RWPE2 (cell line): ENCODE measurements at regions not wholly inside any gene's neighbourhood (a gene's known extent, or its start where the extent isn't known, plus 50 kb on each side); places are given as distances from the start of the nearest gene placed in this dataset.
"Not testable (repeated sequence)": the region's sequence is repeated elsewhere in the genome, so short reads cannot be mapped to it uniquely, and the experiment has no call there.

Experiments
- ATAC-seq: fragments of 200-7000 bp; cut with Tn5 transposase; 3 replicates; pipeline ENCODE4 v1.9.1; 2021; ENCODE audit warnings: low read depth
- DNase-seq: peaks from one replicate; pipeline ENCODE4 v3.0.0-alpha.2; 2020; ENCODE audit warnings: low spot score
- H3K27ac ChIP-seq: fragments of 450-650 bp; 2 replicates; pipeline ENCODE4 v1.5.1; 2017; ENCODE audit warnings: mild to moderate bottlenecking; ENCODE audit not compliant: poor library complexity, severe bottlenecking
- H3K27me3 ChIP-seq: fragments of 250-450 bp; sonication (Bioruptor Pico); 2 replicates; pipeline ENCODE4 v1.5.1; 2021; ENCODE audit warnings: mild to moderate bottlenecking, moderate library complexity; ENCODE audit not compliant: insufficient read depth, poor library complexity, severe bottlenecking
- H3K36me3 ChIP-seq: fragments of 250-450 bp; sonication (Bioruptor Pico); 2 replicates; pipeline ENCODE4 v1.5.1; 2020; ENCODE audit warnings: low read depth, mild to moderate bottlenecking, moderate library complexity
- H3K4me1 ChIP-seq: fragments of 250-450 bp; sonication (Bioruptor Pico); 2 replicates; pipeline ENCODE4 v1.5.1; 2021; ENCODE audit warnings: mild to moderate bottlenecking, moderate library complexity; ENCODE audit not compliant: insufficient read depth, poor library complexity, severe bottlenecking
- H3K4me3 ChIP-seq: fragments of 250-450 bp; sonication (Bioruptor Pico); 2 replicates; pipeline ENCODE4 v1.5.1; 2021; ENCODE audit warnings: mild to moderate bottlenecking, moderate library complexity; ENCODE audit not compliant: severe bottlenecking
- H3K9me3 ChIP-seq: fragments of 250-450 bp; sonication (Bioruptor Pico); 2 replicates; pipeline ENCODE4 v1.5.1; 2021; ENCODE audit warnings: mild to moderate bottlenecking, moderate library complexity; ENCODE audit not compliant: severe bottlenecking
- CTCF ChIP-seq: fragments of 450-650 bp; IDR thresholded peaks from one replicate; pipeline ENCODE4 v1.5.1; 2017; ENCODE audit warnings: mild to moderate bottlenecking, moderate library complexity; ENCODE audit not compliant: poor library complexity, severe bottlenecking

GRCh38 chr4:91997045-91997444 is 306.7 kb upstream of the GRID2 start:
- no peak for DNase-seq
- no peak for TF ChIP-seq CTCF
- no peaks in the 10 kb centered on the region for H3K9me3 ChIP-seq
- no peak for ATAC-seq
- H3K27ac ChIP-seq, result no peak overlapping the region
- H3K27me3 ChIP-seq, result no peaks in the 10 kb centered on the region
- no peak overlapping the region for H3K4me3 ChIP-seq
- H3K4me1 ChIP-seq, result peaks cover 5% of the 10 kb centered on the region
- no peaks in the 10 kb centered on the region for H3K36me3 ChIP-seq

GRCh38 chr4:92012899-92013867 is 290.6 kb upstream of the GRID2 start:
- no peaks in the 10 kb centered on the region for H3K9me3 ChIP-seq
- H3K27ac ChIP-seq, result no peak overlapping the region
- H3K4me3 ChIP-seq, result no peak overlapping the region
- TF ChIP-seq CTCF, result no peak
- H3K36me3 ChIP-seq, result no peaks in the 10 kb centered on the region
- H3K27me3 ChIP-seq, result no peaks in the 10 kb centered on the region
- H3K4me1 ChIP-seq, result no peaks in the 10 kb centered on the region
- ATAC-seq (no peak), DNase-seq (no peak)

GRCh38 chr4:92014067-92014466 is 289.7 kb upstream of the GRID2 start:
- H3K9me3 ChIP-seq, result no peaks in the 10 kb centered on the region
- DNase-seq, result no peak
- H3K36me3 ChIP-seq, result no peaks in the 10 kb centered on the region
- H3K27me3 ChIP-seq, result no peaks in the 10 kb centered on the region
- no peak for TF ChIP-seq CTCF
- no peaks in the 10 kb centered on the region for H3K4me1 ChIP-seq
- ATAC-seq, result no peak
- H3K4me3 ChIP-seq, result no peak overlapping the region
- no peak overlapping the region for H3K27ac ChIP-seq

GRCh38 chr4:92021203-92021602 is 282.6 kb upstream of the GRID2 start:
- H3K4me3 ChIP-seq, result no peak overlapping the region
- DNase-seq (no peak), ATAC-seq (no peak)
- H3K27me3 ChIP-seq, result no peaks in the 10 kb centered on the region
- no peak overlapping the region for H3K27ac ChIP-seq
- H3K4me1 ChIP-seq, result no peaks in the 10 kb centered on the region
- no peaks in the 10 kb centered on the region for H3K36me3 ChIP-seq
- no peaks in the 10 kb centered on the region for H3K9me3 ChIP-seq
- TF ChIP-seq CTCF, result no peak

GRCh38 chr4:92021788-92022187 is 282.0 kb upstream of the GRID2 start:
- DNase-seq (no peak), ATAC-seq (no peak)
- Histone ChIP-seq H3K27ac (no peak overlapping the region), H3K9me3 (no peaks in the 10 kb centered on the region), H3K4me3 (no peak overlapping the region), H3K27me3 (no peaks in the 10 kb centered on the region), H3K36me3 (no peaks in the 10 kb centered on the region), H3K4me1 (no peaks in the 10 kb centered on the region)
- TF ChIP-seq CTCF, result no peak

GRCh38 chr4:92028830-92029229 is 274.9 kb upstream of the GRID2 start:
- not testable (repeated sequence) for ATAC-seq, DNase-seq, H3K27me3 ChIP-seq, H3K36me3 ChIP-seq, H3K4me1 ChIP-seq, H3K27ac ChIP-seq, H3K4me3 ChIP-seq, H3K9me3 ChIP-seq
